ENCODE measurements at regions not wholly inside any gene's neighbourhood (a gene's known extent, or its start where the extent isn't known, plus 50 kb on each side); places are given as distances from the start of the nearest gene placed in this dataset.

DNA sequence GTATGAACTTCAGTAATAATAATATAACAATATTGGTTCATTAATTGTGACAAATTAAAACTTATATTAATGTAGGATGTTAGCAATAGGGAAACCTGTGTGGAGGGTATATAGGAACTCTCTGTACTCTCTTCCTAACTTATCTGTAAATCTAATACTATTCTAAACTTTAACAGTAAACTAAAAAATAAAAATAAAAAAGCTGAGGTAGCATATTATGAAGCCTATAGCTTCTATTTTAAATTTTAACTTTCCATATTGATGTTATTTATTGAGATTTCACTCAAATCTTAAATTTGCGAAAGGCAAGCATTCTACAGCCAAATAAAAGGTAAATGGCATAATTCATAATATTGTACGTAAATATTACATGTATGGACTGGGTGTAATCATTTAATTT lies 326.4 kb downstream of the MEI4 start:
- DNase-seq, result no peak

- DNase-seq, result no peak
Observed at GRCh38 chr6:77986380-77987034, 333.7 kb downstream of the MEI4 start.

GRCh38 chr6:77987035-77987384 lies 334.2 kb downstream of the MEI4 start:
- DNase-seq, result no peak

DNA sequence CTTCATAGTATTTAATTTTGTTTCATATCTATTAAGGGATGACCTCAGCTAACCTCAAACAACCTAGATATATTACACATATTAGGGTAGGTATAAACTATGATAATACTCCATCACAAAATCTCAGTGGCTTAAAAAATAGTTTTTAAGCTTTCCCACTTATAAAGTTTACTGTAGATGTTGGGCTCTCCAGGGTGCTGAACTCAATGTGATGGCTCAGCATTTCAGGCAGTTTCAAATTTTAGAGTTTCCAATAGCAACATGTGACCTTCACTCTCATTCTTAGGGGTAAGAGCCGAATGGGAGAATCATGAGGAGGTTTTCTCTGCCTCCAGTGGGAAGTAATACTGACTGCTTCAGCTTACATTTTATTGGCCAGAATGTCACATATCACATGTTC lies 357.3 kb downstream of the MEI4 start:
- no peak for DNase-seq

DNA sequence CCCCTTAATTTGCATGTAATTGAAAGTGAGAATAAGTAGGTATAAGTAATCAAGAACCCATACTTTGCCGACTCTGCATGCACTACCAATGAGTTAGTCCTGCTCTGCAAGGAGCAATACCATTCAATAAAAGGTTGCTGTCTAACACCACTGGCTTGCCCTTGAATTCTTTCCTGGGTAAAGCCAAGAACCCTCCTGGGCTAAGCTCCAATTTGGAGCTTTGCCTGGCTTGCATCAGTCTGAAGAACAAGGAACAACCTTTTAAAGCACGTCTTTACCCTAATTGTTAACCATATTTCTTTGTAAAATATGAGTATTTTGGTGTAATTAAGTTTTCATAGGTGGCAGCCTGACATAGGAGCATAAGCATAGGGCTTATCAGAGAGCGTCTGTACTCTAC lies 367.7 kb downstream of the MEI4 start:
- no peak for DNase-seq

DNA sequence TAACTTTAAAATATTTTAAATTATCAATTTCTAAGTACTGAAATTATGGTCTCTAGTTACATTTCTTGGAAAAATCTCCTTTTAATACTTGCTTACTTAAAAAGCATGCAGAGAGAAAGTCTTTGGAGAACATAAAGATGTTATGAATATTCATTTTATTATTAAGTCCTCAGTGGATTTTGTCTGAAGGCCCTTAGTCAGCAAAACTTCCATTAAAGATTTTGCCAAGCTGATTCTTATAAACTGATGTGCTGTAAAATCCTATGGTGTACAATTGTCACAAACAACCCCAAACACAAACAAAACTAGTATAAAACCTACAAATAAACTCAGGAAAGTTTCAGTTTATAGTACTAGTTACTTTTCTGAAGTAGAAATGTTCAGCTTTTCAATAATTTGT lies 372.7 kb downstream of the MEI4 start:
- DNase-seq, result no peak

- DNase-seq, result no peak
Observed at GRCh38 chr6:78031228-78031627, 378.4 kb downstream of the MEI4 start.

DNA sequence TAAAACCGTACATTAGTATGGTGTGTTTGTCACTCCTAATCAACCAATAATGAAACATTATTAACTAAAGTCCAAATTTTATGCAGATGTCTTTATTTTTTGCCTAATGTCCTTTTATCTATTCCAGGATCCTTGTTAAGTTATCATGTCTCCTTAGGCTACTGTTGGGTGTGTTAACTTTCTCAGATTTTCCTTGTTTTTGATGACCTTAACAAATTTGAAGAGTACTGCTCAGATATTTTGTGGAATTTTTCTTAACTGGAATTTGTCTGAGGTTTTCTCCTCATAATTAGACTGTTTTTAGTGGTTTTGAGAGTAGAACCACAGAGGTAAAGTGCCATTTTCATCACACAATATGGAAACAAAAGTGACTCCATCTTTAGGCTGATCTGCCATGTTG lies 406.3 kb downstream of the MEI4 start:
- no peak for DNase-seq

DNA sequence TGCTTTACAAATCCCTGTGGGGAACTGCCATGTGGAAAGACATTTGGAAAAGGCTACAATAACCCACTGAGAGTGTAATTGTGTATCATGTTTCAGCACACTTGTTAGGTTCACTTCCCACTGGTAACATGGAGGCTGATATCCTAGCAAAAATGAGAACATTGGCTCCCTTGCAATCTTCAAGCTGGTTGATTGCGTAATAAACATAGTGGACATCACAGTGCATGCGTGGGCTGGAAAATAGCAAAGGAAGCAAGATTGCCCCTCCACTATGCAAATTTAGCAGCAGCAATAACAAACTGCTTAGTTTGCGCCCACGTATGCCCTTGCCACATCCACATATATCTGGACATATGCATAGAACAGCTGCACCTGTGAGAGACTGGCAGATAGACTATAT lies 410.2 kb downstream of the MEI4 start:
- DNase-seq, result no peak

DNA sequence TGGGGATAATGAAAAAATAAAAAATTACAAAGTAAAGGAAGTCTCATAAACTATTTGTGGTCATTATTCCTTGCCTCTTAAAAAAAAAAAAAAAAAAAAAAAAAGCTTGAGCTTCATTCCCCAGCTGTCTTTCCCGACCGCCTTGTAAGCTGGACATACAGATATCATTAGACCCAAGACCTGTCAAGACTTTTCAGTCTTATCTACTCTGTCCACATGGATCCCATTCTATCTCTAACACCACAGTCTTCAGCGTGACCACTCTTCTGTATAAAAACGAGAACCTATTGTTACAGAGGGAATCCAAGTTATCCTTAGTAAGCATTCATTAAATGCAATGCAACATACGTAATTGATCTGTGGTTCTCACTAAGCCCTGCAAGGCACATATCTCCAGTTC lies 423.5 kb downstream of the MEI4 start:
- DNase-seq, result no peak

DNA sequence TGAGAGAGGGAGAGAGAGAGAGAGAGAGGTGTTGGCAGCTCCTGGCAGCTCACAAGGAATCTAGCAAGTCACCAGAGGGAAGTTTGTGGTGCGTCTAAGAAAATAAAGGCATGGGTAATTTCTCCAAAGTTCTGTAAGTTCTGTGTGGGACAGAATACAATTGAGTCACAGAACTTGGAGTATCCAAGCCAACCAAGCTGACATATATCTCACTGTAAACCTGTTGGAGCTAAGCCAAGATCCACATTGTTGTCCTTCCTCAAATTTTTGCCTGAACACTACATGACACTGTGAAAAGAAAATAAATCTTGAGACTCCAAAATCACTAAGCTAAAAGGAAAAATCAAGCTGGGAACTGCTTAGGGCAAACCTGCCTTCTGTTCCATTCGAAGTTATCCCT lies 436.7 kb downstream of the MEI4 start:
- no peak for DNase-seq

- DNase-seq, result no peak
Observed at GRCh38 chr6:78093906-78094305, 441.1 kb downstream of the MEI4 start.

DNA sequence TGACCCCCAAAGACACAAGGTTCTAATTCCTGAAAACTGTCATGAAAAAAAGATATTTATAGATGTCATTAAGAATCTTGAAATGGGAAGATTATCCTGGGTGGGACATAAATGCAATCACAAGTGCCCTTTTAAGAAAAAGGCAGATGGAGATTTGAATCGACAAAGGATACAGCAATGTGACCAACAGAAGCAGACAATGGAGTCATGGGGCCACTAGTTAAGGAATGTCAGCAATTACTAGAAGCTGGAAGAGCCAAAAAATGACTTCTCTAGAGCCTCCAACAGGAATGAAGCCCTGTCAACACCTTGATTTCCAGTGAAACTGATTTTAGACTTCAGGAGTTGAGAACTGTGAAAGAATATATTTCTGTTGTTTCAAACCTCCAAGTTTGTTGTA lies 448.5 kb downstream of the MEI4 start:
- no peak for DNase-seq

DNA sequence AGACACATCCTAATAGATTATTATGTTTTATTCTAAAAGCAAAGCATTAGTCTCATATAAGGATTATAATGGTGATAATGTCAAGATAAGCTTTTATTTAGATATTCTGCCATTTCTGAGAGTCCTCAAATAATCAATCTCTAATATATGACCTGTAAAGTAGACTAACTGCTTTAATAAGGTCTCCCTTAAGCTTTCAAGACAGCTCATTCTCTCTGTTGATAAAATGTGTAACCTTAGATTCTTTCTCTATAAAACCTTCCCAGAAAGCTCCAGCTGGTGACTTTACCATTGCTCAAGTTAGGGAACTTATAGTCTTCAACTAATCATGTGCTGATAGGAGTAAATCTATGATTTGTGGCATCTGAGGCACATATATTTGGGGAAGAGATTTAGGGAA lies 457.8 kb downstream of the MEI4 start:
- DNase-seq, result no peak

DNA sequence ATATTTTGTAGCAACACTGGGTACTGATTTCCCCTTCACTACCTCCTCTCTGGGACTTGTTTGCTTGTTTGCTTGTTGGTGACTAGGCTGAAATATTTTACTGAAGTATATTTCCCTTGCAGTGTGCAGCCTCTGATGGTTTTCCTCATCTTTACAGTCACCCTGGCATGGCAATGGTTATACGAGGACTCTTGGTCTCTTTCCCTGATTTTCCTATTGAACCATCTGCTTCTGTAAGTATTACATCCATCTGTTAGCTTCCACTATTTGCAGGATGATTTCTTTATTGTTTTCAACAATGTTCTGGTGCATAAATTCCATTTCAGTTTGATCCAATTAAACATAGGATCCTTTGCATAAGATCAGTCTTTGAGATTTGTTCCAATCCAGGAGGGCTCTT lies 465.1 kb downstream of the MEI4 start:
- DNase-seq, result no peak

DNA sequence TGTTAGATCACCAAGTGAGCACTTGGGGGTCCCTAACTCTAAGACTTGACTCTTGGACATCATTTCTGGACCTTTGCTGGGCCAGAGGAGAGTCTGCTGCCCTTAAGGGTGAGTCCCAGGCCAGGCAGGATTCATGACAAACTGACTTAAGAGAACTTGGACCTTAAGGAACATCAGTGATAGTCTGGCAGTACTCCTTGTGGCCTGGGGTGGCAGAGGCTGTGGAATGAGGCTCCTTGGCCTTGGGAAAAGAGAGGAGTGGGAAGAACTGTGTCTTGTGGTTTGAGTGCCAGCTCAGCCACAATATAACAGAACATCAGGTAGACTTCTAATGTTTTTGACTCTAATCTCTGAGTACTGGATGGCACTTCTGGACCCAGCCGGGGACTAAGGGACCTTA lies 478.7 kb downstream of the MEI4 start:
- DNase-seq, result no peak

DNA sequence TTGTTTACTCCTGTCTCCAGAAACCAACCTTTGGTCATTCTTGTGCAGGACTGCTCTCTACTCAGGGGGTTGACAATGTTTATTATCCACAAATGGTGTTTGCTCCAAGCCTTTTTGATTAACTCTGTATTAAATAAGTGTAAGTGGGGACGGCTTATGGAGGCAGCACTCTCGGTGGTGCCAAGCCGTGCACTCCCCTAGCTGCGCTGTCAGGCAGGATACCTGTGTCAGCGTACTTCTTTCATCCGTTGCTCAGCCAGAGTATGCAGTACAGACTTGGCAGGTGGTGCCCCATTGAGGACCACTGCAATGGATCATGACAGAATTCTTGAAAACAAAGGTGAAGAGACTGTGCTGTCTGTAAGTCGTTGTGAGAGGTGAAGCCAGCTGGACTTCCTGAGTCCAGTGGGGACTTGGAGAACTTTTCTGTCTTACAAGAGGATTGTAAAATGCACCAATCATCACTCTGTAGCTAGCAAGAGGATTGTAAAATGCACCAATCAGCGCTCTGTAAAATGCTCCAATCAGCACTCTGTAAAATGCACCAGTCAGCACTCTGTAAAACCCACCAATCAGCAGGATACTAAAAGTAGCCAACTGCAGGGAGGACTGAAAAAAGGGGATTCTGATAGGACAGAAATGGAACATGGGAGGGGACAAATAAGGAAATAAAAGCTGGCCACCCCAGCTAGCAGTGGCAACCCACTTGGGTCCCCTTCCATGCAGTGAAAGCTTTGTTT lies 480.0 kb downstream of the MEI4 start:
- no peak for DNase-seq

DNA sequence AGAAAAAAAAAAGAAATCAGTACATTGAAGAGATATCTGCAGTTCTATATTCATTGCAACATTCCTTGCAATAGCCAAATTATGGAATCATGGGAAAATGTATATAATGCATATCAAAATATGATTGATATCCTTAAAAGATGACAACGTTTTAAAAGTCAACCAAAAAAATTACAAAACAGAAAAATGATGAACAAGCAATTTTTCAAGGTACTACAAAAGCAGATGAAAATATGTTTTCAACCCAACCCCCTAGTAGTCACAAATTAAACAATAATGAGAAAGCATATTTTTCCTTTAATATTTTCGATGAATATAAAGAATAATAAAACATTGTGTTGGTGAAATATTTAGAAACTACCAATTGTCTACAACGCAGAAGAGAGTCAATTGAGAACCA lies 497.6 kb downstream of the MEI4 start:
- DNase-seq, result no peak

DNA sequence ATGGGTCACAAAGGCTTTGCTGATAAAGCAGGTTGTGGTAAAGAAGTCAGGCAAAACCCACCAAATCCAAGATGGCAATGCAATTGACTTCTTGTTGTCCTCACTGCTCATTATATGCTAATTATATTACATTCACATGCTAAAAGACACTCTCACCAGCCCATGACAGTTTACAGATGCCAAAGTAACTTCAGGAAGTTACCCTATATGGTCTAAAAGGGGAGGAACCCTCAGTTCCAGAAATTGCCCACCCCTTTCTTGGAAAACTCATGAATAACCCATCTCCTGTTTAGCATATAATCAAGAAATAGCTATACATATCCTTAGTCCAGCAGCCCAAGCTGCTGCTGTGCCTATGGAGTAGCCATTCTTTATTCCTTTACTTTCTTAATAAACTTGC lies 501.1 kb downstream of the MEI4 start:
- DNase-seq, result no peak

- DNase-seq, result no peak
Observed at GRCh38 chr6:78157606-78158005, 504.8 kb downstream of the MEI4 start.

DNA sequence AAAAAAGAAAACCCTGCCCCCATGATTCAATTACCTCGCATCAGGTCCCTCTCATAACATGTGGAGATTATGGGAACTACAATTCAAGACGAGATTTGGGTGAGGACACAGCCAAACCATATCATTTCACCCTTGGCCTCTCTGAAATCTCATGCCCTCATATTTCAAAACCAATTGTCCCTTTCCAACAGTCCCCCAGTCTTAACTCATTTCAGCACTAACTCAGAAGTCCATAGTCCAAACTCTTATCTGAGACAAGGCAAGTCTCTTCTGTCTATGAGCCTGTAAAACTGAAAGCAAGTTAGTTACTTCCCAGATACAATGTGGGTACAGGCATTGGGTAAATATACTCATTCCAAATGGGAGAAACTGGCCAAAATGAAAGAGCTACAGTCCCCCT lies 536.1 kb downstream of the MEI4 start:
- DNase-seq, result no peak

GRCh38 chr6:78192057-78192456 lies 539.2 kb downstream of the MEI4 start:
- DNase-seq, result no peak

DNA sequence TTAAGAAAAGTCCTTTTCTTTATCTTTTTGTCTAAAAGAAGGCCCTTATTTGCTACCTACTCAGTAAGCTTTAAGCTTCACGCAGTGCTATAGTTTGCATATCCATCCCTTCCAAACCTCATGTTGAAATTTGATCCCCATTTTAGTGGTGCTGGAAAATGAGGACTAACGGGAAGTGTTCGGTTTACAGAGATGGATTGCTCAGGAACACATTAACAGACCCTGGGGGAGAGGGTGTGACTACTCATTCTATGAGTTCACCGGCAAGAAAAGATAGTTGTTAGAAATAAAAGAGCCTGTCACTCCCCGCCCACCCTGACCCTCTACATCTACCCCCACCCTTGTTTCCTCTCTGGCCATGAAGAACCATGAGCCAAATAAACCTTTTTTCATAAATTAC lies 546.2 kb downstream of the MEI4 start:
- DNase-seq, result no peak

DNA sequence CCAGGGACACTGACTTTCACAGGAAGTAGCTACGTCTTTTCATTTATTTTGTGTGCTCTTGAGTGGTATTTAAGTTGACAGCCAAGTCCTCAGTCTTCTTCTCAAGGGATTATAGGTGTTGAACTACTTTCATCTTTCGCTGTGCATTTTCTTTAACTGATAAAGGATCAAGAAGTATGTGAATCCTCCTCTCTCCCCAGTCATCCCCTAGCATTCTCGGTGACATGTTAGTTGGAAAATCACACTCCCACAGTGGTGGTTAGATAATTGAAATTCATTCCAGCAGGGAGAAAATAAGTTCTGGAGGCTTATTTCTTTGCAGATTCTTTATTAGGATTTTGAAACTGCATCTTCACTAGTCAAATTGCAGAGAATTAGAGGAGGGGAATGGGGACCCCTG lies 569.4 kb downstream of the MEI4 start:
- DNase-seq, result no peak

DNA sequence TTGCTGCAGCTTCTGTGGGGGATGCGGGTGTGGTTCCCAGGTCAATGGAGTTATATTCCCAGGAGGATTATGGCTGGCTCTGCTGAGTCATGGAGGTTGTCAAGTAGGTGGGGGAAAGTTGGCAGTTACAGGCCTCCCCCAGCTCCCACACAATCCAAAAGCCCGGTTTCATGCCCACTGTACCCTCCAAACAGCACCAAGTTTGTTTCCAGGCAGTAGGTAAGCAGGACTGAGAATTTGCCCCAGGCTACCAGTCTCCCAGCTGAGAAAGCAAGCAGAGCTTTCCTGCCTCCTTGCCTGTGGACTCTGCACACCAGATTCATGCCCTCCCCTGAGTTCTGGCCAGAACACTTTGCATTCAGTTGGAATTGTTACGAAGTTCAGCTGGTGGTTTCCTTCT lies 578.2 kb downstream of the MEI4 start:
- no peak for DNase-seq

Measured in NCI-H146 (cell line).